SJCRH30 (cell line): ENCODE measurements at regions not wholly inside any gene's neighbourhood (a gene's known extent, or its start where the extent isn't known, plus 50 kb on each side); places are given as distances from the start of the nearest gene placed in this dataset.
A peak's percentile ranks its signal among the peaks of the same experiment; 100 is the strongest.

Source experiments
- DNase-seq, 2 experiments: peaks; one replicate each; pipeline ENCODE4 v3.0.0-alpha.2; 2015 to 2020
- H3K27ac ChIP-seq: fragments of 250-450 bp; sonication (Bioruptor Pico); 2 replicates; pipeline ENCODE4 v1.5.1; 2020; ENCODE audit warnings: mild to moderate bottlenecking, moderate library complexity
- H3K27me3 ChIP-seq: fragments of 250-450 bp; sonication (Bioruptor Pico); 2 replicates; pipeline ENCODE4 v1.5.1; 2020; ENCODE audit warnings: mild to moderate bottlenecking, moderate library complexity
- H3K36me3 ChIP-seq: fragments of 250-450 bp; sonication (Bioruptor Pico); 2 replicates; pipeline ENCODE4 v1.5.1; 2020; ENCODE audit warnings: mild to moderate bottlenecking, moderate library complexity
- H3K4me1 ChIP-seq: fragments of 250-450 bp; sonication (Bioruptor Pico); 2 replicates; pipeline ENCODE4 v1.5.1; 2020; ENCODE audit warnings: mild to moderate bottlenecking, moderate library complexity
- H3K4me3 ChIP-seq: fragments of 250-450 bp; sonication (Bioruptor Pico); 2 replicates; pipeline ENCODE4 v1.5.1; 2020; ENCODE audit warnings: mild to moderate bottlenecking, moderate library complexity
- H3K9me3 ChIP-seq: fragments of 250-450 bp; sonication (Bioruptor Pico); replicated peaks from 2 replicates; pipeline ENCODE4 v1.5.1; 2020; ENCODE audit warnings: mild to moderate bottlenecking, moderate library complexity

GRCh38 chr10:129331839-129332220 lies 135.2 kb upstream of the MGMT start:
- no peaks in the 10 kb centered on the region for H3K36me3 ChIP-seq
- DNase-seq: no peak
- no peak overlapping the region for H3K27ac ChIP-seq
- no peaks in the 10 kb centered on the region for H3K27me3 ChIP-seq
- no peaks in the 10 kb centered on the region for H3K9me3 ChIP-seq
- H3K4me3 ChIP-seq: no peak overlapping the region
- no peaks in the 10 kb centered on the region for H3K4me1 ChIP-seq

- no peaks in the 10 kb centered on the region for H3K9me3 ChIP-seq
- H3K27ac ChIP-seq: no peak overlapping the region
- no peaks in the 10 kb centered on the region for H3K36me3 ChIP-seq
- H3K27me3 ChIP-seq: no peaks in the 10 kb centered on the region
- H3K4me1 ChIP-seq: no peaks in the 10 kb centered on the region
- no peak overlapping the region for H3K4me3 ChIP-seq
- peak; percentile 7 to 35 for DNase-seq
Observed at GRCh38 chr10:129332476-129332875, 134.6 kb upstream of the MGMT start.

- H3K27ac ChIP-seq: no peak overlapping the region
- no peak for DNase-seq
Observed at GRCh38 chr10:129333706-129334105, 133.3 kb upstream of the MGMT start.

GRCh38 chr10:129334266-129334665 lies 132.8 kb upstream of the MGMT start:
- DNase-seq: no peak
- H3K36me3 ChIP-seq: no peaks in the 10 kb centered on the region
- H3K27ac ChIP-seq: no peak overlapping the region
- no peaks in the 10 kb centered on the region for H3K27me3 ChIP-seq
- no peaks in the 10 kb centered on the region for H3K9me3 ChIP-seq
- no peak overlapping the region for H3K4me3 ChIP-seq
- no peaks in the 10 kb centered on the region for H3K4me1 ChIP-seq

More at GRCh38 chr10:129333706-129334105, 133.3 kb upstream of the MGMT start:
- H3K36me3 ChIP-seq: no peaks in the 10 kb centered on the region
- no peak overlapping the region for H3K4me3 ChIP-seq
- H3K27me3 ChIP-seq: no peaks in the 10 kb centered on the region
- no peaks in the 10 kb centered on the region for H3K9me3 ChIP-seq
- H3K4me1 ChIP-seq: no peaks in the 10 kb centered on the region

- no peaks in the 10 kb centered on the region for H3K36me3 ChIP-seq
Observed at GRCh38 chr10:129335396-129335795, 131.6 kb upstream of the MGMT start.

GRCh38 chr10:129335942-129336341 lies 131.1 kb upstream of the MGMT start:
- Histone ChIP-seq H3K9me3 (no peaks in the 10 kb centered on the region), H3K4me3 (no peak overlapping the region), H3K36me3 (no peaks in the 10 kb centered on the region), H3K4me1 (no peaks in the 10 kb centered on the region), H3K27me3 (no peaks in the 10 kb centered on the region), H3K27ac (no peak overlapping the region)
- no peak for DNase-seq

More at GRCh38 chr10:129335396-129335795, 131.6 kb upstream of the MGMT start:
- no peak for DNase-seq
- H3K4me3 ChIP-seq: no peak overlapping the region
- no peaks in the 10 kb centered on the region for H3K9me3 ChIP-seq
- no peaks in the 10 kb centered on the region for H3K27me3 ChIP-seq
- no peaks in the 10 kb centered on the region for H3K4me1 ChIP-seq
- no peak overlapping the region for H3K27ac ChIP-seq

GRCh38 chr10:129339191-129339590 lies 127.8 kb upstream of the MGMT start:
- no peak for DNase-seq
- Histone ChIP-seq H3K27me3 (no peaks in the 10 kb centered on the region), H3K36me3 (no peaks in the 10 kb centered on the region), H3K27ac (no peak overlapping the region), H3K4me3 (no peak overlapping the region), H3K9me3 (no peaks in the 10 kb centered on the region), H3K4me1 (no peaks in the 10 kb centered on the region)

- Histone ChIP-seq H3K4me3 (no peak overlapping the region), H3K36me3 (no peaks in the 10 kb centered on the region), H3K9me3 (no peaks in the 10 kb centered on the region), H3K4me1 (no peaks in the 10 kb centered on the region), H3K27ac (no peak overlapping the region), H3K27me3 (no peaks in the 10 kb centered on the region)
- DNase-seq: no peak
Observed at GRCh38 chr10:129339841-129340240, 127.2 kb upstream of the MGMT start.

GRCh38 chr10:129341087-129341486 lies 126.0 kb upstream of the MGMT start:
- no peak overlapping the region for H3K4me3 ChIP-seq
- 0 out of 2 replicates have a peak, but pooled peaks cover 3% of the 10 kb centered on the region for H3K27me3 ChIP-seq
- no peaks in the 10 kb centered on the region for H3K9me3 ChIP-seq
- no peak overlapping the region for H3K27ac ChIP-seq
- no peaks in the 10 kb centered on the region for H3K4me1 ChIP-seq
- DNase-seq: no peak
- no peaks in the 10 kb centered on the region for H3K36me3 ChIP-seq

GRCh38 chr10:129342385-129342784 lies 124.7 kb upstream of the MGMT start:
- no peak for DNase-seq
- no peak overlapping the region for H3K27ac ChIP-seq
- no peaks in the 10 kb centered on the region for H3K36me3 ChIP-seq
- no peaks in the 10 kb centered on the region for H3K9me3 ChIP-seq
- H3K4me1 ChIP-seq: no peaks in the 10 kb centered on the region
- 0 out of 2 replicates have a peak, but pooled peaks cover 3% of the 10 kb centered on the region for H3K27me3 ChIP-seq
- H3K4me3 ChIP-seq: no peak overlapping the region

- no peaks in the 10 kb centered on the region for H3K9me3 ChIP-seq
- no peak for DNase-seq
- no peaks in the 10 kb centered on the region for H3K36me3 ChIP-seq
- no peak overlapping the region for H3K4me3 ChIP-seq
- H3K4me1 ChIP-seq: no peaks in the 10 kb centered on the region
- 0 out of 2 replicates have a peak, but pooled peaks cover 3% of the 10 kb centered on the region for H3K27me3 ChIP-seq
- H3K27ac ChIP-seq: no peak overlapping the region
Observed at GRCh38 chr10:129343141-129343540, 123.9 kb upstream of the MGMT start.

- no peak for DNase-seq
- Histone ChIP-seq H3K27ac (no peak overlapping the region), H3K36me3 (no peaks in the 10 kb centered on the region), H3K4me3 (no peak overlapping the region), H3K9me3 (no peaks in the 10 kb centered on the region), H3K4me1 (no peaks in the 10 kb centered on the region), H3K27me3 (0 out of 2 replicates have a peak, but pooled peaks cover 3% of the 10 kb centered on the region)
Observed at GRCh38 chr10:129344103-129344502, 122.9 kb upstream of the MGMT start.

GRCh38 chr10:129344731-129345355 lies 122.2 kb upstream of the MGMT start:
- Histone ChIP-seq H3K27me3 (0 out of 2 replicates have a peak, but pooled peaks cover 3% of the 10 kb centered on the region), H3K9me3 (no peaks in the 10 kb centered on the region), H3K36me3 (no peaks in the 10 kb centered on the region), H3K4me3 (no peak overlapping the region), H3K4me1 (no peaks in the 10 kb centered on the region), H3K27ac (no peak overlapping the region)
- no peak for DNase-seq

GRCh38 chr10:129345763-129346162 lies 121.3 kb upstream of the MGMT start:
- H3K4me3 ChIP-seq: no peak overlapping the region
- DNase-seq: no peak
- no peaks in the 10 kb centered on the region for H3K4me1 ChIP-seq
- no peaks in the 10 kb centered on the region for H3K9me3 ChIP-seq
- no peak overlapping the region for H3K27ac ChIP-seq
- no peaks in the 10 kb centered on the region for H3K36me3 ChIP-seq
- H3K27me3 ChIP-seq: 0 out of 2 replicates have a peak, but pooled peaks cover 3% of the 10 kb centered on the region

GRCh38 chr10:129350690-129351089 lies 116.4 kb upstream of the MGMT start:
- Histone ChIP-seq H3K4me1 (no peaks in the 10 kb centered on the region), H3K4me3 (no peak overlapping the region), H3K9me3 (no peaks in the 10 kb centered on the region), H3K36me3 (no peaks in the 10 kb centered on the region), H3K27ac (no peak overlapping the region), H3K27me3 (no peaks in the 10 kb centered on the region)
- no peak for DNase-seq

GRCh38 chr10:129353101-129353500 lies 113.9 kb upstream of the MGMT start:
- Histone ChIP-seq H3K27me3 (no peaks in the 10 kb centered on the region), H3K4me1 (no peaks in the 10 kb centered on the region), H3K4me3 (no peak overlapping the region), H3K27ac (no peak overlapping the region), H3K36me3 (no peaks in the 10 kb centered on the region), H3K9me3 (no peaks in the 10 kb centered on the region)
- no peak for DNase-seq
